Vagina (tissue), 2 donors: ENCODE measurements at regions not wholly inside any gene's neighbourhood (a gene's known extent, or its start where the extent isn't known, plus 50 kb on each side); places are given as distances from the start of the nearest gene placed in this dataset.

Experiments
- DNase-seq, 2 donors: peaks; one replicate each; pipeline ENCODE4 v3.0.0-alpha.2; 2017; ENCODE audit errors: extremely low spot score in 2 of 2
- H3K27ac ChIP-seq: fragments of 200-600 bp; sonication (generic); one replicate; pipeline ENCODE4 v1.5.1; 2019
- H3K27me3 ChIP-seq: fragments of 200-600 bp; sonication (generic); one replicate; pipeline ENCODE4 v1.5.1; 2019
- H3K36me3 ChIP-seq, 2 donors: fragments of 200-600 bp; sonication (generic); one replicate each; pipeline ENCODE4 v1.5.1; 2017 to 2019
- H3K4me1 ChIP-seq: fragments of 200-600 bp; sonication (generic); one replicate; pipeline ENCODE4 v1.5.1; 2019
- H3K4me3 ChIP-seq, 2 donors: fragments of 200-600 bp; sonication (generic); 1 replicate in 1 of 2; 2 replicates in 1 of 2; pipeline ENCODE4 v1.5.1; 2016 to 2019
- H3K9me3 ChIP-seq: fragments of 200-600 bp; sonication (generic); one replicate; pipeline ENCODE4 v1.5.1; 2019
- POLR2A ChIP-seq, 2 donors: fragments of 450-650 bp; IDR thresholded peaks; one replicate each; pipeline ENCODE4 v1.6.1; 2017; ENCODE audit warnings: antibody characterized with exemption in 2 of 2, mild to moderate bottlenecking in 2 of 2, moderate library complexity in 2 of 2
- POLR2AphosphoS5 ChIP-seq, 2 donors: sonication (generic); formaldehyde crosslinking; IDR thresholded peaks; one replicate each; pipeline ENCODE4 v1.9.0; 2017; ENCODE audit warnings: antibody characterized with exemption in 2 of 2, mild to moderate bottlenecking in 2 of 2, low read depth in 1 of 2; ENCODE audit not compliant: insufficient read depth in 1 of 2
- intact Hi-C: fragments of 100-400 bp; cut with DNase I; formaldehyde crosslinking; loops from one replicate; pipeline ENCODE4 v1.15.1; 2023
- TF ChIP-seq, protein P1 (sequence below), 3 experiments: fragments of 450-650 bp in 2 of 3; fragments of 200-600 bp in 1 of 3; sonication (generic) in 1 of 3; IDR thresholded peaks; one replicate each; pipeline ENCODE4 v1.5.1; 2017 to 2019; ENCODE audit warnings: antibody characterized with exemption in 3 of 3, mild to moderate bottlenecking in 2 of 3, moderate library complexity in 2 of 3

DNA sequence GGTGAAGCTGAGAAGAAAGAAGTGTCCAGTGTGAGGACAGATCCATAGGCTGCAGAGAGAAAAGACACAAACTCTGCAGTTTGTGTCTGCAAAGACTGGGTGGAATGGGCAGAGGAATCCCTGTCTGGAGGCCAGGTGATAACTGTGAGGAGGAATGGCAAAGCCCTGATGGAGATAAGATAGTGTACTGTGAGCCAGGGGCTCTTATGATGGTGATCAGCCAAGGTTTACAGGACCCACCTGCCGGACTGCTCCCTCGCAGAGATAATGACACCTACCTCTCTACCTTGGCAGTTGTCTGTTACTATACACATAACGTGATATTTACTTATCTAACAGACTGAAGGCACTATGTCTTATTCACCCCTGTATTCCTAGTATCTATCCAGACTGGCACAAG is 92.6 kb upstream of the ASIC2 start:
- intact Hi-C loops = no loop called here
- DNase-seq = no peak
- H3K36me3 ChIP-seq = no peaks in the 10 kb centered on the region
- TF ChIP-seq POLR2AphosphoS5 (IDR thresholded peaks at IDR 0.05; ENCODE audit: insufficient read depth in 1 of 2, low read depth in 1 of 2) (no peak), POLR2A (IDR thresholded peaks at IDR 0.05) (no peak)
- TF ChIP-seq, protein P1, sequence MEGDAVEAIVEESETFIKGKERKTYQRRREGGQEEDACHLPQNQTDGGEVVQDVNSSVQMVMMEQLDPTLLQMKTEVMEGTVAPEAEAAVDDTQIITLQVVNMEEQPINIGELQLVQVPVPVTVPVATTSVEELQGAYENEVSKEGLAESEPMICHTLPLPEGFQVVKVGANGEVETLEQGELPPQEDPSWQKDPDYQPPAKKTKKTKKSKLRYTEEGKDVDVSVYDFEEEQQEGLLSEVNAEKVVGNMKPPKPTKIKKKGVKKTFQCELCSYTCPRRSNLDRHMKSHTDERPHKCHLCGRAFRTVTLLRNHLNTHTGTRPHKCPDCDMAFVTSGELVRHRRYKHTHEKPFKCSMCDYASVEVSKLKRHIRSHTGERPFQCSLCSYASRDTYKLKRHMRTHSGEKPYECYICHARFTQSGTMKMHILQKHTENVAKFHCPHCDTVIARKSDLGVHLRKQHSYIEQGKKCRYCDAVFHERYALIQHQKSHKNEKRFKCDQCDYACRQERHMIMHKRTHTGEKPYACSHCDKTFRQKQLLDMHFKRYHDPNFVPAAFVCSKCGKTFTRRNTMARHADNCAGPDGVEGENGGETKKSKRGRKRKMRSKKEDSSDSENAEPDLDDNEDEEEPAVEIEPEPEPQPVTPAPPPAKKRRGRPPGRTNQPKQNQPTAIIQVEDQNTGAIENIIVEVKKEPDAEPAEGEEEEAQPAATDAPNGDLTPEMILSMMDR (IDR thresholded peaks at IDR 0.05) = no peak
- no peaks in the 10 kb centered on the region for H3K9me3 ChIP-seq
- H3K4me3 ChIP-seq = no peak overlapping the region
- no peak overlapping the region for H3K27ac ChIP-seq
- H3K4me1 ChIP-seq = peaks cover 3% of the 10 kb centered on the region
- H3K27me3 ChIP-seq = no peaks in the 10 kb centered on the region

DNA sequence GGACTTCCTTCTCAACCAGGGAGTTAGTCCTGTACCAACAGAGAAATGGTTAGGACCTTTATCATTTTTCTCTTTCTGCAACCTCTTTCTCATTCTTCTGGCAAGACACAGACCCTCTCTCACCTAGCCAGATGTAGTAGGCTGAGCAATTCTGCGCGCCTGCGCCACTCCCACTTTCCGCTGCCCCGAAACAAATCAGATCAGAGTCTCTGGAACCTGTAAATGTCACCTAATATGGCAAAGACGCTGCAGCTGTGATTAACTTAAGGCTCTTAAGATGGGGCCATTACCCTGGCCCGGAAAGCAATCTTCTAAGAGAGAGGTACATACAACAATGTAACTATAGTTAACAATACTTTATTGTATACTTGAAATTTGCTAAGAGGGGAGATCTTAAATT is 94.3 kb upstream of the ASIC2 start:
- intact Hi-C loops = no loop called here
- Histone ChIP-seq H3K4me1 (no peaks in the 10 kb centered on the region), H3K36me3 (no peaks in the 10 kb centered on the region), H3K27me3 (no peaks in the 10 kb centered on the region), H3K9me3 (no peaks in the 10 kb centered on the region), H3K4me3 (no peak overlapping the region), H3K27ac (no peak overlapping the region)
- TF ChIP-seq POLR2AphosphoS5 (IDR thresholded peaks at IDR 0.05; ENCODE audit: insufficient read depth in 1 of 2, low read depth in 1 of 2) (no peak), POLR2A (IDR thresholded peaks at IDR 0.05) (no peak)
- TF ChIP-seq, protein P1 (IDR thresholded peaks at IDR 0.05) = no peak
- DNase-seq = no peak

- no peak for DNase-seq
- no peaks in the 10 kb centered on the region for H3K36me3 ChIP-seq
- intact Hi-C loops = no loop called here
- no peaks in the 10 kb centered on the region for H3K9me3 ChIP-seq
- H3K27ac ChIP-seq = no peak overlapping the region
- no peak overlapping the region for H3K4me3 ChIP-seq
- no peaks in the 10 kb centered on the region for H3K4me1 ChIP-seq
- no peaks in the 10 kb centered on the region for H3K27me3 ChIP-seq
- no peak for TF ChIP-seq POLR2AphosphoS5 (IDR thresholded peaks at IDR 0.05; ENCODE audit: insufficient read depth in 1 of 2, low read depth in 1 of 2)
- TF ChIP-seq, protein P1 (IDR thresholded peaks at IDR 0.05) = no peak
- no peak for TF ChIP-seq POLR2A (IDR thresholded peaks at IDR 0.05)
These were observed 96.5 kb upstream of the ASIC2 start for GRCh38 chr17:33389504-33390135.

DNA sequence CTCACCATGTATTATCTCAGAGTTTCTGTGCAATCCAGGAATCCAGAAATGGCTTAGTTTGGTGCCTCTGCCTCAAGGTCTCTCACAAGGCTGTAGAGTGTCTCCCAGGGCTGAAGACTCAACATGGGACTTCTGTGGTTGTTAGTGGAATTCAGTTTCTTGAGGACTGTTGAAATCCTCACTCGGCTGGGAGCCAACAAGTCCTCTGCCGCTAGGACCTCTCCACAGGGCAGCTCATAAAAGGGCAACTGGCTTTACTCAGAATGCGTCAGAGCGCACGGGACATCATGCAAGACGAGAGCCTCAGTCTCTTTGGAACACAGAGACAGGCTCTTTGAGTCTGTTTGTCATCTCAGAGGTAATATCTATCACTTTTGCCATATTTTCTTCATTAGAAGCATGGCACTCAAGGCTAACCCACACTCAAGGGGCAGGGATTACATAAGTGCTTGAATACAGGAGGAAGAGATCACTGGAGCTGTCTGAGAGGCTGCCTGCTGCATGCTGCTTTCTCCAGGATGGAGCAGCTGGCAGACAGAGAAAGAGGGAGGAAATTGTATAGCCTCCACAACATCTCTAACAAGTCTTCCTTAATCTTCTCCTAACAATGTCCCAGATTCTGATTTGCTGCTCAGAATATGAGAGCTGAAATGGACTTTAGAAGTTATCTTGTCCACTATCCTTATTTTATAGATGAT is 97.5 kb upstream of the ASIC2 start:
- Histone ChIP-seq H3K27ac (no peak overlapping the region), H3K27me3 (no peaks in the 10 kb centered on the region), H3K4me3 (no peak overlapping the region), H3K4me1 (no peaks in the 10 kb centered on the region), H3K9me3 (no peaks in the 10 kb centered on the region), H3K36me3 (no peaks in the 10 kb centered on the region)
- no peak for TF ChIP-seq POLR2AphosphoS5 (IDR thresholded peaks at IDR 0.05; ENCODE audit: insufficient read depth in 1 of 2, low read depth in 1 of 2)
- TF ChIP-seq POLR2A (IDR thresholded peaks at IDR 0.05) = no peak
- TF ChIP-seq, protein P1 (IDR thresholded peaks at IDR 0.05) = no peak
- no peak for DNase-seq
- intact Hi-C loops = no loop called here

DNA sequence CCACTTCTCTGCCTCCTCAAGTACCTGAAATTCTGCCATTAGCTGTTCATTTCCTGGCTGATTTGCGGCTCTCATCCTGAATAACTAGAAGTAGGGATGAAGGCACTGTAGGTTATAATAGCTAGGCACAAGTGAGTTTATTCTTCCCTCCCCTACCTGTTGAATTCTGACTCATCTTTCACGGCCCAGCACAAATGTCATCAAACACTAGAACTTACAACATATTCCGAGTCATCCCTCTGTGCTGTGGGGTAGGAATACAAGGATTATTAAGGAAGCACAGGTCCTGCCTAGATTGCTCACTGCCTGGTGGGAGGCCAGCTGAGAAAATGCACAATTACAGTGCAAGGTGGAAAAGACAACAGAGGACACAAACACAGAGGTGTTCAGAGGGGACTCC is 103.7 kb upstream of the ASIC2 start:
- no peaks in the 10 kb centered on the region for H3K36me3 ChIP-seq
- intact Hi-C loops = no loop called here
- TF ChIP-seq, protein P1 (IDR thresholded peaks at IDR 0.05) = no peak
- no peak for TF ChIP-seq POLR2A (IDR thresholded peaks at IDR 0.05)
- no peak for TF ChIP-seq POLR2AphosphoS5 (IDR thresholded peaks at IDR 0.05; ENCODE audit: insufficient read depth in 1 of 2, low read depth in 1 of 2)
- H3K4me3 ChIP-seq = no peak overlapping the region
- H3K27ac ChIP-seq = no peak overlapping the region
- no peaks in the 10 kb centered on the region for H3K4me1 ChIP-seq
- DNase-seq = no peak
- no peaks in the 10 kb centered on the region for H3K9me3 ChIP-seq
- H3K27me3 ChIP-seq = no peaks in the 10 kb centered on the region
